Raji (cell line): ENCODE measurements at regions not wholly inside any gene's neighbourhood (a gene's known extent, or its start where the extent isn't known, plus 50 kb on each side); places are given as distances from the start of the nearest gene placed in this dataset.

Experiments used
- POLR2A ChIP-seq: IDR thresholded peaks from 2 replicates; pipeline ENCODE4 v1.6.1; 2011; ENCODE audit warnings: low read depth, low read length, control low read depth; ENCODE audit not compliant: insufficient read depth

GRCh38 chr15:31476866-31477265 lies 150.2 kb downstream of the KLF13 start:
- no peak for TF ChIP-seq POLR2A

DNA sequence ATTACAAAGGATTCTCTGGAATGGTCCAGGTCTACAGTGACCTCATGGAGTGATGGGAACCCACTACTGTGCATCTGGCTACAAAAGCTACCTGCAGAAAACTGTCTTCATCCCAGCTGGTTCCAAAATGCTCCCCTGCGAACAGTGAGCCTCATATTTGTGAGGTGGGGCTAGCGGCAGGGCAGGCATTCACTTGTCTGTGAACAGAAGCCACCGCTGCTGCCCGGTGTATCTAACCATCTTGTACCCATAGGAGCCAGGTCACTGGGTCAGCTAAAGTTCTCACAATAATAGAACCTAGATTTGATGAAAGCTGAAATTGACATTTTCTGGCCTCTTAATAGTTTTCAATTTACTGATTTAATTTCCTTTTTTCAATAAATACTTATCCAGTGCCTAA lies 150.7 kb downstream of the KLF13 start:
- TF ChIP-seq POLR2A = no peak

GRCh38 chr15:31477851-31478701 lies 151.4 kb downstream of the KLF13 start:
- no peak for TF ChIP-seq POLR2A

DNA sequence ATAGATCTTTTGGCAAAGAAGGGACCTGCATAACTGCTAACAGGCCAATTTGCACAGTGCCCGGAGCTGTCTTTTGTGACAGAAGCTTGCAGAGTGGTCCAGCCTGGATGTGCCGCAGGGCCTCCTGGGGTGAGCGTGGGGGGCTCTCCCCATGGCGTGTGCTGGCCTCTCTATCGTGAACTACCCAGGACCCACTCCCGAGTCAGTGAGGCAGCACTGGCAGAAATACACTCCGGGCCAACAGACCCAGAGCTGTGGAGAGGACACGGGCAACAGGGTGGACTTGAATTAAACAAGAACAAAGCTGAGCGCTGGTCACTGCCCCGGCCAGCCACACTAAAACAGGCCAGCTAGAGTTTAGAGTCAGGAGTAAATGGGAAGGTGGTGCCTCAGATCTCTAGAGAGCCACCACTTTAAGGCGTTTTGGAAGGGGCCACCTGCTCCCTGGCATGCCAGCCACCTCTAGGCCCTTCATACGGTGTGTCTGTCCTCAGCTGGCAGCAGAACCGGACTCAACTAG lies 152.1 kb downstream of the KLF13 start:
- TF ChIP-seq POLR2A = no peak

DNA sequence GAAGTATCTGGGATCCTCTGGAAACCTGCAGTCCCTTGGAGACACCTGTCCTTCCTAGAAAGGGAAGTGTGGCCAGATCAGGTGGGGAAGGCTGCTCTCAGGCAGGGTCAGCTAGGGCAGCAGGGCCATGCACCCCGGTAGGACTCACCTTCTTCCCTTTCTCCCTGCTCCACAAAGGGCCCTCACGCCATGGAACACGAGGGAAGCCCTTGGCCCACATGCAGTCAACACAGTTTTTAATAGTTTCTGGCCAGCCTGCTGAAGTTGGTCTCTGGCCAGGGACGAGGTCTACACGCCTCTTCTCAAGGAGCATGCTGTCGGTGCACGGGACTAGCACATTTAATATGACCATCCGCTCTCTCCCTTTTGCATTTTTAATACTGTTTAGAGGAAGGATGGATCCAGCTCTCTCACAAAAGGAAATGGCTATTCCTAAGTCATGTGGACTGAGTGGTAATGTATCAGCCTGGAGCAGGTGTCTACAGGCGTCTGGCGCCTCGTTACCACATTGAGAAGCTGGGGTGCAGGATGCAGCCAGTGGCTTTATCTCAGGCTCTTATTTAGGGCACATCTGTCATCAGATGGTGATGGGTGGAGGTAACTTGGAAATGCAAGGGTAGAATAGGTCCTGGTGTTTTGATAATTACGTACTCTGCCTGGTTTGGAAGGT lies 153.9 kb downstream of the KLF13 start:
- TF ChIP-seq POLR2A = no peak

- TF ChIP-seq POLR2A = no peak
Observed at GRCh38 chr15:31481142-31481541, 154.5 kb downstream of the KLF13 start.

DNA sequence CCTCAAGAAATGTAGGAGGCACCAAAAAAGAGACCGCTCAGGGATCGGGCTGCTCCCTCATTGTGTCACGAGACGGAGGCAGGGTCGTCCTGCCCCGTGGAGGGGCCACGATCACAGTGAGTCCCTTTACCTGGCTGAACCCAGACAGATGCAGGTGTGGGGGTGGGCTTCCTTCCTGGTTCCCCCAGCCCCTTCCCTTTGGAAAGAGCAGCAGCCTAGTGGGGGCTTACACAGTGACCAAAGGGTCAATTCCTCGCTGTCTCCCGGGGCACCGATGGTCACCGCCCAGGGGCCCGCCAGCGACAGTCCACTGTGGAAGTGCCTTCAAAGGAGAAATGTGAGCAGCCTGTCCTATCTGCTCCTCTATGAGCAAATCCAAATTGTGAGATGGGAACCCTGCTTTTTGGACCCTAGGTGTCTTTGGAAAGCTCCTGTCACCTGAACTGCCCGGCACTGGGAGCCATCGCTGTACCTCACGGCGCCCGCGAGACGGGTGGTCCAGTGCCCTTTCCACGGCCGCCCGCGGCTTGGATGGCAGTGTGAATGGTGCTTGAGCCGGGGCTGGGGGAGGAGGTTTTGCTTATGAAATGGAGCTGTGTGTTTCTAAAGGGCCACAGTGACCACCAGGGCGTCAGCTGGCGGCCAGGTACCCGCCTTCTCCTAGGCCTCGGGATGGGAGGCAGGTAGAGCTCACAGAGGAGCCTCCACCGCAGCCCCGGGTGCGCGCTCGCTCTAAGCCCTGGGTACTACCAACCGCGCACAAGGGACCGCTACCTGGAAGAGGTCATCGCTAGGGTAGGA lies 155.7 kb downstream of the KLF13 start:
- no peak for TF ChIP-seq POLR2A

DNA sequence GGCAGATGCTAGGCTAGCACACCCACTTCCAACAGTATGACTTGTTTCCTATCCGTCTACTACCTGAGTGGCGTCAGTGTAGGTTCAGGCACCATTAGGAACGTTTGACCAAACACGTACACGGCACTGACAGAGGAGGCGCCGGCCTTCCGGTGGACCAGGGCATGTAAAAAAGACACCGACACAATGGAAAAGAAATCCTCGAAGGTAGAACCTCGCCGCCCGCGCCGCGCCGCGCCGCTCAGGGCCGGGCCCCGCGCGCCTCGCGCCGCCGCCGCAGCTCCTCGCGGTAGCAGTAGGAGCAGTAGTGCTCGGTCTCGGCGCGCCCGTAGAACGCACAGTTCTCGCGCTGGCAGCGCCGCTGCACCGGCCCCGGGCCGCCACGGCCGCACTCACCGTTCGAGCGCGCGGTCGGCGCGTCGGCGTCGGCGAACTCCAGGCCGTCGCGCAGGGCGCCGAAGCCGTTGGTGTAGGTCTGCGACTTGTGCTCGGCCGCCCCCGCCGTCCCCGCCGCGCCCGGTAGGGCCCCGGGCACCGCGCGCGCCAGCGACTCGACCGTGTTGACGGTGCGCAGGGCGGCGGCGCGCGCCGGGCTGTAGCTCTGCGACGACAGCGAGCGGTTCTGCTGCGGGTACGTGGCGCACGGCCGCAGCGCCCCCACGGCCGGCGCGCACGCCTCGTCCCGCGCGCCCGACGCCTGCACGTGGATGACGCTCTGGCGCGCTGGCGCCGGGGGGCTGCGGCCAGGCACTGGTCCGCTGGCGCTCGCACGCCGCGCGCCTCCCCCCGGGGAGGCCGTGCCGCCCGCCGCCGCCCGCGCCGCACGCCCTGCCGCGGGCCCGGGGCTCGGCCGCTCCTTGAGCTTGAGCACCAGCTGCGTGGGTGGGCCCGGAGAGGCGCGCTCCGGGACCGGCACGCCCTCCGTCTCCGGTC lies 156.7 kb downstream of the KLF13 start:
- TF ChIP-seq POLR2A = no peak

DNA sequence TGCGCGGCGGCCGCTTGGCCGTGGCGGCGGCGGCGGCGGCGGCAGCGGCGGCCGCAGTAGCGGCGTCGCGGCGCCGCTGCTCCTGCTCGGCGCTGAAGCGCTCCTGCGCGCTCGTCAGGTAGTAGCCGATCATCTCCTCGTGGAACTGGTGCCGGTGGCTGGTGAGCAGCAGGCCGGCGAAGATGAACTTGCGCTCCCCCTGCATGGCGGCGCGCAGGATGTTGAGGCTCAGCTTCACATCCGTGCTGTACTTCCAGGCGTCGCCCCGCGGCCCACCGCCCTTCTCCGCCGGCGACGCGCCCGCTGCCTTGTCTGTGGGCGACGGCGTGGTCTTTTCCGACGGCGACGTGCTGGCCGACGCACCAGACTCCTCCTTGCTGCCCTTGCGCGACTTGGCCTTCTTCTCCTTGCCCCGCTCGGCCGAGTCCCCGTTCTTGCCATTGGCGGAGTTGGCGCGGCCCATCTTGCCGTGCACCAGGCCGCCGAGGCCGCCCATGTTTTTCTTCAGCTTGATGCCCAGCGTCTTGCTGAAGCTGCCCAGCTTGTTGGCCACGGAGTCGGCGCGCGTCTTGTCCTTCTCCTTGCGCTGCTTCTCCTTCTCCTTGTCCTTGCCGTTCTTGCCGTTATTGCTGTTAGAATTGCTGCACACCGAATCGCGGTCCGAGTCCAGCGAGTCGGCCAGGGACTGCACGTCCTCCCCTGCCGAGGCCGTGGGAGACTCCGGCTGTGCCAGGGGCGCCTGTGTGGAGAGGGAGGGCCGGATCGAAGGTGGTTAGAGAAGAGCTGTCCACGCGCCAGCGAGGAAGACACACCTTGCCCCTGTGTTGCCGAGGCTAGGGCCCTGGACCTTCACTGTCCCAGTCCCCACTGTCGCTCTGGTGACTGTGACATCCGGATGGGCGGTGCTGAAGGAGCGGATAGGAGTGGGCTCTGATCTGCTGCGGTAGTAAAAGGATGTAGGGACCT lies 157.6 kb downstream of the KLF13 start:
- TF ChIP-seq POLR2A = no peak

GRCh38 chr15:31484986-31485385 lies 158.4 kb downstream of the KLF13 start:
- no peak for TF ChIP-seq POLR2A

GRCh38 chr15:31485431-31485830 lies 158.8 kb downstream of the KLF13 start:
- no peak for TF ChIP-seq POLR2A

GRCh38 chr15:31485911-31486461 lies 159.4 kb downstream of the KLF13 start:
- TF ChIP-seq POLR2A = no peak

GRCh38 chr15:31486506-31486905 lies 159.9 kb downstream of the KLF13 start:
- no peak for TF ChIP-seq POLR2A

GRCh38 chr15:31486906-31487695 lies 160.5 kb downstream of the KLF13 start:
- TF ChIP-seq POLR2A = no peak
